Testis (tissue), 2 donors: ENCODE measurements at regions not wholly inside any gene's neighbourhood (a gene's known extent, or its start where the extent isn't known, plus 50 kb on each side); places are given as distances from the start of the nearest gene placed in this dataset.

Source experiments
- POLR2A ChIP-seq: fragments of 450-650 bp; IDR thresholded peaks from one replicate; pipeline ENCODE4 v1.6.1; 2017; ENCODE audit warnings: antibody characterized with exemption, mild to moderate bottlenecking, moderate library complexity
- TF ChIP-seq, protein P1 (sequence below), 3 experiments: fragments of 450-650 bp in 2 of 3; fragments of 200-600 bp in 1 of 3; sonication (generic) in 1 of 3; IDR thresholded peaks; one replicate each; pipeline ENCODE4 v1.5.1; 2016 to 2019; ENCODE audit warnings: antibody characterized with exemption in 3 of 3, mild to moderate bottlenecking in 2 of 3, moderate library complexity in 1 of 3

DNA sequence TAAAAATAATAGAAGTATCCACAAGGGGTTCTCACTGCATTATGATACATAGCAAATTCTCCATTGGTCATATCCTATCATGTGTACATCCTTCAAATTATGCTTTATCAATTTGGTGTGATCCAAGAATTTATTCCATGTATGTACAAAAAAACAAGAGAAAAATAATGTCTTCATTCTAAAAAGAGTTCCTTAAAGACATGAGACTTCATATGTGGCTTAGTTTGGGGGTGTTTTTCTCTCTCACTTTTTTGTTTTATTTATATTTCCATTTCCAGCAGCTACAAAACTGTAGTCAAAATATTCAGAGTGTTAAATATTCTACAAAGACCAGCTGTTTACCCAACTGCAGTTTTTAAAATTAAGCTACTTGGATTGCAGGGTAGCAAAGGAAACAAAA lies 972.0 kb downstream of the DTWD2 start:
- TF ChIP-seq, protein P1, sequence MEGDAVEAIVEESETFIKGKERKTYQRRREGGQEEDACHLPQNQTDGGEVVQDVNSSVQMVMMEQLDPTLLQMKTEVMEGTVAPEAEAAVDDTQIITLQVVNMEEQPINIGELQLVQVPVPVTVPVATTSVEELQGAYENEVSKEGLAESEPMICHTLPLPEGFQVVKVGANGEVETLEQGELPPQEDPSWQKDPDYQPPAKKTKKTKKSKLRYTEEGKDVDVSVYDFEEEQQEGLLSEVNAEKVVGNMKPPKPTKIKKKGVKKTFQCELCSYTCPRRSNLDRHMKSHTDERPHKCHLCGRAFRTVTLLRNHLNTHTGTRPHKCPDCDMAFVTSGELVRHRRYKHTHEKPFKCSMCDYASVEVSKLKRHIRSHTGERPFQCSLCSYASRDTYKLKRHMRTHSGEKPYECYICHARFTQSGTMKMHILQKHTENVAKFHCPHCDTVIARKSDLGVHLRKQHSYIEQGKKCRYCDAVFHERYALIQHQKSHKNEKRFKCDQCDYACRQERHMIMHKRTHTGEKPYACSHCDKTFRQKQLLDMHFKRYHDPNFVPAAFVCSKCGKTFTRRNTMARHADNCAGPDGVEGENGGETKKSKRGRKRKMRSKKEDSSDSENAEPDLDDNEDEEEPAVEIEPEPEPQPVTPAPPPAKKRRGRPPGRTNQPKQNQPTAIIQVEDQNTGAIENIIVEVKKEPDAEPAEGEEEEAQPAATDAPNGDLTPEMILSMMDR (IDR thresholded peaks at IDR 0.05) = no peak
- no peak for TF ChIP-seq POLR2A
